GM04503 (cell line): ENCODE measurements at regions not wholly inside any gene's neighbourhood (a gene's known extent, or its start where the extent isn't known, plus 50 kb on each side); places are given as distances from the start of the nearest gene placed in this dataset.
"Not testable (repeated sequence)": the region's sequence is repeated elsewhere in the genome, so short reads cannot be mapped to it uniquely, and the experiment has no call there.

Experiments used
- DNase-seq: peaks from one replicate; pipeline ENCODE4 v3.0.0-alpha.2; 2012; ENCODE audit warnings: low read depth

DNA sequence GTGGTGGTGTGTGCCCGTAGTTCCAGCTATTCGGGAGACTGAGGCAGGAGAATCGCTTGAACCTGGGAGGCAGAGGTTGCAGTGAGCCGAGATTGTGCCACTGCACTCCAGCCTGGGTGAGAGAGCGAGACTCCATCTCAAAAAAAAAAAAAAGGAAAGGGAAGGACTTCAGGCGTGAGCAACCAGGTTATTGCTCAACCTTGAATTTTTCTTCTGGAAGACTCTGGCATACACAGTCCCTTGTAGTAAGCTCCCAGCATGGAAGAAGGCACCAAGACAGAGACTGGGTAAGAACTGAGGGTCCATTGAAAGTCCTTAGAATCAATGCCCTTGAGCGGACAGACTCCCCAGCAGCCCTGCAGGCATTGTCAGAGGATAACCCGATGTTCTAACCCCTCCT, 75.0 kb downstream of the C9orf50 start:
- not testable (repeated sequence) for DNase-seq

DNA sequence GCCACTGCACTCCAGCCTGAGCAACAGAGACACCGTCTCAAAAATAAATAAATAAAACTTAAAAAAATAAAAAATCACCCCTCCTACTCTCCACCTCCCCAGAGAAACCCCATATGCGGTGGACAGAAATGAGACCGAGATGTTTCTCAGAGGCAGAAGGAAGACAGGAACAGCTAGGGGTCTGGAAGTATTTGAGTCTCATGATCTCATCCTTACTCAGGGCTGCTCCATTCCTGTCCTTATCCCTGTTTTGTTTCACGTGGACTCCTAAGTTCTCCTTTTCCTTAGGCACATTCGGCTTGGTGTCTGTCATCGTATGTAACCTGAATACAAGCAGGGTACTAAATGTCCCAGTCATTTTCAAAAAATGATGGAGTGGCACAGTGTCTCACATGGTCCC, 76.1 kb downstream of the C9orf50 start:
- DNase-seq: no peak

DNA sequence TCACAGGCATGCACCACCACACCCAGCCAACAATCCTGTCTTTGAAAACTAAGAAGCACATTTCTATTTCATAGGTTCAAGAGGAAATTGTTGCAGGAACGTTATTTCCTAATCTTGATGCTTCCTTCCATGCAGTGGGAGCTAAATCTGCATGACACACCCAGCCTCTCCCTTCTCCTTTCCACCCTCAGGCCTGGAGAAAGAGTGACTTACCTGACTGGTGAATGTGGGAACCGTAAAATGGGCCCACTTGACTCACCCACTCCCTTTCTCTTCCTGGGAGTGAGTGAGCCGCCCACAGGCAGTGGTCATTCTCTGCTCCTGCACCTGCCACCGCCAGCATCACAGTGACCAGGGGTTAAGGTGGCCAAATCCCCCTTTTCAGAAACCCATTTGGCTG, 78.2 kb downstream of the C9orf50 start:
- no peak for DNase-seq

DNA sequence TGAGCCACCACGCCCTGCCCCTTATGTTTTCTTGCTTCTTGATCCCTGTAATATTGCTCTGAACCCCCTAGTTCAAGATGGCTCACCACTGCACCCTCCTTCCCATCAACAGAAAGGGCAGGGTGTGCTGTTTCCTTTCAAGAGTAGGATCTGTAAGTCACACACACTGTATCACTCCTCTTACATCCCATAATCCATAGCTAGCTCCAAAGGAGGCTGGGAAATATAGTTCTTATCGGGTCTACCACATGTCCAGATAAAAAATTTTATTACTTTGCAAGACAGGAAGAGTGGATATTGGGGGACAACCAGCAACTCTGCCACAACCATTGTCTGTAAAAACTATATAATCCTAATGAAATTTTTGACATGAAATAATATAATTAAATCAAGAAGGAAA, 79.6 kb downstream of the C9orf50 start:
- no peak for DNase-seq

DNA sequence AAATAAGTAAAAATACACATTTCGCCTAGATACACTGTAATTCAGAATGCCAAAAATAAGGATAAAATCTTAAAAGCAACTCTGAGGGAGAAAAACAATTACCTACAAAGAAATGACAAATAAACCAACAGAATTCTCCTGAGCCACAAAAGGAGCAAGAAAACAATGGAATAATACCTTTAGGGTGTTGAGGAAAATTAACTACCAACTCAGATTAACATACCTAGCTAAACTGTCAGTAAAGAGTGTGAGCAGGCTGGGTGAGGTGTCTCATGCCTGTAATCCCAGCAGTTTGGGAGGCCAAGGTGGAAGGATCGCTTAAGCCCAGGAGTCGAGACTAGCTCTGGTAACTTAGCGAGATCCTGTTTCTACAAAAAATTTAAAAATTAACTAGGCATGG, 81.5 kb downstream of the C9orf50 start:
- DNase-seq: no peak

DNA sequence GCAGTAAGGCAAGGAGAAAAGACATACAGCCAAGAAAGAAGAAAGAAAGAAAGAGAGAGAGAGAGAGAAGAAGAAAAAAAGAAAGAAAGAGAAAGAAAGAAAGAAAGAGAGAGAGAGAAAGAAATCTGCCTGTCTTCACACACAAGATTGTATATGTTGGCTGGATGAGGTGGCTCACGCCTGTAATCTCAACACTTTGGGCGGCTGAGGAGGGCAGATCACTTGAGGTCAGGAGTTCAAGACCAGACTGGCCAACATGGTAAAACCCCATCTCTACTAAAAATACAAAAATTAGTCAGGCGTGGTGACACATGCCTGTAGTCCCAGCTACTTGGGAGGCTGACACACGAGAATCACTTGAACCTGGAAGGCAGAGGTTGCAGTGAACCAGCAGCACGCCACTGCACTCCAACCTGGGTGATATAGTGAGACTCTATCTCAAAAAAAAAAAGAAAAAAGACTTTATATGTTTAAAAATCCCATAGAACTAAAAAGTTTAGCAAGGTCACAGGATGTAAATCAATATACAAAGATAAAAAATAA, 89.0 kb downstream of the C9orf50 start:
- DNase-seq: not testable (repeated sequence)

DNA sequence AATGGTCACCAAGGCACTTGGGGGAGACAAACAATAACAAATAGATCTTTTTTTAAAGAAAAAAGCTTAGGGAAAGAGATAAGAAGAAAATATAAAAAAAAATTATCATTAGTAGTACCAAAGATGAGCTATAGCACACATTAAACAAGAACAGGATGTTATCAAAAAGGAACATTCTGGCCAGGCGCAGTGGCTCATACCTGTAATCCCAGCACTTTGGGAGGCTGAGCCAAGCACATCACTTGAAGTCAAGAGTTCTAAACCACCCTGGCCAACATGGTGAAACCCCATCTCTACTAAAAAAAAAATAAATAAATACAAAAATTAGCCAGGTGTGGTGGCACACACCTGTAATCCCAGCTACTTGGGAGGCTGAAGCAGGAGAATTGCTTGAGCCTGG, 92.9 kb downstream of the C9orf50 start:
- DNase-seq: not testable (repeated sequence)

DNA sequence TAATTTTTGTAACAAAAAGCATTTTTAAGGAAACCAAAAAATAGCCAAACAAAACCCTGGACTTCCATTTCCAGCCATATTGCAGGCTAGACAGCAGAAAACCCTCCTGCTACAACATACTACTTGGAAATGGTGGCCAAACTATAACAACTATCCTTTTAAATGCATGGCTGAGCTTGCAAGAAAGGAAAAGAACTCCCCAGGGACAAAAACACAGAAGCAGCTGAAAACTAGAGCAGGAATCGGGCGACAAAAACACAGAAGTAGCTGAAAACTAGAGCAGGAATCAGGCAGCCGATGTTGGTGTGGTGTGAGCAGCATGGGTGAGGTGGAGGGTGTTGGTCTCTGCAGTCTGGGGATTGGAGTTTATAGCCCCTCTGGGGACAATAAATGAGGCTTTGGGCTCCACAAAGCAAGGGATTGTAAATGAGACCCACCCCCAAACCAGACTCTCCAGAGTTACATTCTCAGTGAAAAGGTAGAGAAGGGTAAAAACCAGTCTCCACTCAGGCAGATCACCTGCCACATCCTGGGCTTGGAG, 95.2 kb downstream of the C9orf50 start:
- DNase-seq: no peak

DNA sequence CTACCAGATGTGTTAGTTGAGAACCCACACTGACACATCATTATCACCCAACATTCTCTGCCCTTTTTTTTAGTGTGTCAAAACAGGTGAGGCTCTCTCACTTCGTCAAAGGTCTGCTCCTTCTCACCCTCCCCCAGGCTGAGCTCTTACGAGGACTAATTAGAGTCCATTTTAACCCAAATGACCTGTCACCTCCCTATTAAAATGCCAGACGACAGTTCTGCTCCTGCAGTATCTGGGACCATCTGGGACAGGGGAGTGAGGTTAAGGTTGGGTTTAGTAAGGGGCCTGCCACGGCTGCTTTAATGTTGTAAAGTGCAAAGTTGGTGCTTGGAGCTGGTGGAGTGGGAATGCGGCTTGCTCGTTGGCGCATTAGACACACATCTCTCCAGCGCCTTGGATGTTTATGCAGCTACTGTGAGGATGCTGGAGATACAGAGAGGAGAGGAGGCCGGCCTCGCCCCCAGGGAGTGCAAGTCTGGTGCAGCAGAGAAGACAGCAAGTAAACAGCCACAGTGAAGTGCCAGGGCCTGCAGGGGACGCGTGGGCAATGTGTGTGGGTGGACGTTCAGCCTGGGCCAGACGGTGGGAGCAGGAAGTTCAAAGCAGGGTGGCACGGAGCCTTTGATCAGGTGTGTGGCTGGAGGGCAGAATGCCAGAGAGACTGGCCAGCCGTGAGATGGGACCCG, 96.2 kb downstream of the C9orf50 start:
- DNase-seq: no peak

DNA sequence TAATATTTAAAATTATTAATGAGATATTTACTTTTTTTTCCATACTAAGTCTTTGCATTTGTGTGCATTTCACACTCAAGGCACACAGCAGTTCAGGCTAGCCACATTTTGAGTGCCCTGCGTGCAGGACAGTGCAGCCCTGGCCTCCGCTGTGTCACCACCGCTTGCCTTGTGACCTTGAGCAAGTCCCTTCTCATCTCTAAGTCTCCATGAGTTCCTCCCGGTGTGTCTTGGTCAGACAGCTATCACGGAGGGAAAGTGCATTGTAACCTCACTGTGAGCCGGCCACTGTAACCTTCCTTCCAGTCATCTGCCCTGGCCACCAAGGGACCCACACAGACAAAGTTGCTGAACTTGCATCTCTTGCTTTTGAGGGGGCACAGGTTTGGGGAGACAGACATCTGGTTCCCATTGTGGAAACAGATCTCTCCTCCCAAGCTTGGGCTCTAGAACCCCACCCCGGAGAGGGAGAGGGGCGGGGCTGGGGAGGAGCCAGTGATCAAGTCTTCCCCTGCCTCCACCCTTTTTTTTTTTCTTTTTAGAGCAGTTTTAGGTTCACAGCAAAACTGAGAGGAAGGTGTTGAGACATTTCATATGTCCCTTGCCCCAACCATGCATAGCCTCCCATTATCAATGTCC, 96.8 kb downstream of the C9orf50 start:
- DNase-seq: no peak

DNA sequence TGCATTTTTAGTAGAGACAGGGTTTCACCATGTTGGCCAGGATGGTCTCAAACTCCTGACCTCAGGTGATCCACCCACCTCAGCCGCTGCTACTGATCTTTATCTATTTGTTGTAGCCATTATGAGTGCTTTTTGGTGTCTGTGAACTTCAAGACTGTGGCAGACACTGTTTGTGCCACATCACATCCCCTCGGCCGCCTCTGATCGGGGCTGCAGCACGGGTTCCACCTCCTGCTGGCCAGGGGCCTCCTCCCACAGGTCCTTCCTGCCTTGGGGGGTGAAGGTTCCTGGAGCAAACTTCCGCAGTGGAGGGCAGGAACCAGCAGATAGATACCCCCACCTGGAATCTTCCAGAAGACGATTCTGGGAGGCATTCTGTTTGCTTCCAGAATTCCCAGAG, 98.5 kb downstream of the C9orf50 start:
- no peak for DNase-seq

DNA sequence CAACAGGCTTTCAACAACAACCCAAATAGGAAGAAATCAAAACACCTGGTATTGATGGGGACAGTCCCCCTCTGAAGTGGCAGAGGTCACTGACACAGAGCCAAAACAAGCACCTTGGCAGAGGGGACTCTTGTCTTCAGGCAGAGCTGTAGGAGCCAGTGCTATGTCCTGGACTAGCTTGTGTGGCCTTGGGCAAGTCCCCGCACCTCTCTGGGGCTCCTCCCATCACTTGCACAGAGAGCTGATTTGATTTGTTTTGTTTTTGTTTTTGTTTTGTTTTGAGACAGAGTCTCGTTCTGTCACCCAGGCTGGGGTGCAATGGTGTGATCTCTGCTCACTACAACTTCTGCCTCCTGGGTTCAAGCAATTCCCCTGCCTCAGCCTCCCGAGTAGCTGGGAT, 100.8 kb downstream of the C9orf50 start:
- DNase-seq: no peak

DNA sequence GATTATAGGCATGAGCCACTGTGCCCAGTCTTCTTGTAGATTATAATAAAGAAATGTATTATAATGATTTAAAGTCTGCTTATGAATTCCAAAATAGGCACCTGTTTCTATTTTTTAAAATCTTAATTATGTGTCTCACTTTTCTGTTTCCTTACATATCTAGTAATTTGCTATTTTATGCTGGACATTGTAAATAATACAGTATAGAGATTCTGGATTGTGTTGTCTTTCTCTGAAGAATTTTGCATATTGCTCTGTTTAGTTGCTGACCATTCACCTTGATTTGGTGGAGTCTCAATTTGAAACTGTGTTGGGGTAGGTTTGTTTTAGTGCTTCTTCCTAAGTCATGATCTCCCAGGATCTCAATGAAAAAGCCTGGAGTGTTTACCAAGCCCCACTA, 102.8 kb downstream of the C9orf50 start:
- no peak for DNase-seq

DNA sequence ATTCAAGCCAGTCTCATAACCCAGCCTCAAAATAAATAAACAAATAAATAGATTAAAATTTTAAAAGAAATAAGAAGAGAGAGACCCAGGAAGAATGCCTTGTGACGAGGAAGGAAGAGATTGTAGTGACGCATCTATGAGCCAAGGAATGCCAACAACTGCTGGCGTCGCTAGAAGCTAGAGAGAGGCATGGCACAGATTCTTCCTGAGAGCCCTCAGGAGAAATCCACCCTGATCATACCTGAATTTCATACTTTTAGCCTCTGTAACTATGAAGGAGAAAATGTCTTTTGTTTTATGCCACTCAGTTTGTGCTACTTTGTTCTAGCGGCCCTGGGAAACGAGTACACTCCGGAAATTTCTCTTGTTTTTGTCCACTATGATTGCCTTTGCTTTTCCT, 103.9 kb downstream of the C9orf50 start:
- DNase-seq: no peak

DNA sequence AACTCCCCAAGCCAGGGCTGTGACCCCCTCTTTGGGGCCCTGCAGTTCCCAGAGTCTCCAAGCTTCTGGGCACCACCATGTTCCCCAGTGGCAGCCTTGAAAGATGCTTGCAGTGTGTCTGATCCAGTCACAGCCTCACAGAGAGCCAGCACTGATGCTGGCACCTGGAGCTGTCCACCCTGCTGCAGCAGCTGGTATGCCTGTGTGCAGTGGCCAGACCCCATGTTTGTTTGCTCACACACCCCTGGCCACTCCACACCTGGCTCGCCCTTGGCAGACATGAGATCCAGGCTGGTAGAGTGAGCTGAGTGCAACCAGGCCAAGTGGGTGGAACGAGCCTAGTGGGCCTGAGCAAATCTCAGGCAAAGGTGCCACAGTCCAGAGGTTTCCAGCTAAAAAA, 106.0 kb downstream of the C9orf50 start:
- no peak for DNase-seq

DNA sequence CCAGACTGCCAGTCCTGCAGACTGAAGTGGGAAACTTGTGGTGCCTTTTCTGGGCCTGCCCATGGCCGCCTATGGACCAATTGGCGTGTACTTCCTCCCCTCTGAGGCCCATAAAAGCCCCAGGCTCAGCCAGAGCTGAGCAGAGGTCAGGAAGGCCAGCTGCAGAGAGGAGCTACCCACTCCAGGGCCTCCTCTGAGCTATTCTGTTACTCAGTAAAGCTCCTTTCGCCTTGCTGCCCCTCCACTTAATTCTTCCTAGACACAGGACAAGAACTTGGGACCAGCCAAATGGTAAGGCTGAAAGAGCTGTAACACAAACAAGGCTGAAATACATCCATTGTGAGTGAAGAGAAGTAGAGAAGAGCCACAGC, 106.4 kb downstream of the C9orf50 start:
- no peak for DNase-seq

DNA sequence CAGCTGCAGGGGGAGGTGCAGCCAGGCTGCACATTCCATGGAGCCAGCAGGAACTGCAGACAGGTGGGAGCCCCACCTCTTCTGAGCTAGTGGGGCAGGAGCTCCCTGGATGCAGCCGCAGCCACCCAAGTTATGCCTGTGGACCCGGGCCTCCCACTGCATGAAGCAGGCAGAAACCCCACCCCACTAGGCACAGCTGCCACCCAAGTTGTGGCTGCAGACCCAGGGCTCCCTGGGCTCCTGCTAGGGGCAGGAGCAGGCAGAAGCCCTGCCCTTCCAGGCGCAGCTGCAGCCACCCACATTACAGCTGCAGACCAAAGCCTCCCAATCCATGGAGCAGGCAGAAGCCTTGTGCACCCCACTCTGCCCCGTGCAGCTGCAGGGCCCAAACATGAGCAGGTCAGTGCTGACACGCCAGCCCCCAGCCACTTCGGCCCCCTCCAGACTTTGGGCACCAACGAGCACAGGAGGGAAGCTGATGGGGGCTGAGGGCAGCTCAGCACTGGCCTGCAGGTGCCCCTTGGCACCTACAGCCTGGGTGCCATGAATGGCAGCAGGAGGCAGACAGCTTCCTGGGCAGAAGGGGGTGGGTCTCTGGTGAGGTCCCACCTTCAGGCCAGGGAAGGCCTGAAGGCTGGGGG, 106.9 kb downstream of the C9orf50 start:
- no peak for DNase-seq

DNA sequence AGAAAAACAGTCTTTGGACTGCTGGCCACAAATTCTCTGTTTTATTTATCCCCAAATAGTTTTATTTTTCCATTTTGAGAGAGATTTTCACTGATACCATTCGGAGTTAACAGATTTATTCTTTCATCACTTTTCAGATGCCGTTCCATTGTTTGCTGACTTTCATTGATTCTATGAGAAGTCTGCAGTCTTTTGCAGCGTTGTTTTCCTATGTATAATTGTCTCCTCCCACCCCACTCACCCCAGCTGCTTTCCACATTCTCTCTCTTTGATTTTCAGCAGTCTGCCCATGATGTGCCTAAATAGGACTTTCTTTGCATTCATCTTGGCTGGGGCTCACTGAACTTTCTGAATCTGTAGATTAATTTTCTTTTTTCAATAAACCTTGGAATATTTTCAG, 107.6 kb downstream of the C9orf50 start:
- DNase-seq: no peak

DNA sequence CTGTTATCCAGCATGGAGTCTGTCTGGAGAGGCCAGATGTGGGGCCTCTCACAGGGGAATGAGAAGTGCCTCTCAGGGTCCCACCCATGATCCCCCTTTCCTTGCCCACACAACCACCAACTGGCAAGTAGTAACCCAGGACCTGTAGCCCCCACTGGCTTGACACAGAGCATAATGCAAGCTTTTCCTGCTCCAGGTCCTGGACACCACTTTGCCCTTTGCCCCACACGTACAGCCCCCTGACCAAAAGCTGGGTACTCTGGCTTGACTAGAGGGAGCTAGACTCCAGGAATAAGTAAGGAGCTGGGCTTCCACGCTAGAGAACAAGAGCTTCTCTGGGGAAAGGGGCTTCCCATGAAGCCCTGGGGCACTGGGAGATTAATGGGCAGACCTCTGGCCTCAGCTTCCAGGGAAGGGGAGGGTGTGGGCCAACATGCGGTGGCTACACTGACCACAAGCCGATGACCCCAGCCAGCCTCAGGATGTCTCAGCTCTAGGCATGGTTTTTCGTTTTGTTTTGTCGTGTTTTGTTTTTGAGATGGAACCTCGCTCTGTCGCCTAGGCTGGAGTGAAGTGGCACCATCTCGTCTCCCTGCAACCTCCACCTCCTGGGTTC, 109.5 kb downstream of the C9orf50 start:
- DNase-seq: no peak

DNA sequence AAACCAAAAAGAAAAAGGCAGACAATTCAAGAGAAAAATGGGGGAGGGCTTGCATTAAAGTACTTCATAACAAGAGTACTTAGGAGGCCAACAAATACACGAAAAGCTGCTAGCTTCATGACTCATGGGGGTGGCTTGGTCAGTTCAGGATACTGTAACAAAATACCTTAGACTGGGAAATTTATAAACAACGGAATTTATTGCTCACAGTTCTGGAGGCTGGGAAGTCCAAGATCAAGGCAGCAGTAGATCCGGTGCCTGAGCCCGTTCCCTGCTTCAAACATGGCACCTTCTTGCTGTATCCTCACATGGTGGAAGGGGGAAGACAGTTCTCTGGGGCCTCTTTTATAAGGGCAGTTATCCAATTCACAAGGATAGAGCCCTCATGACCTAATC, 111.4 kb downstream of the C9orf50 start:
- DNase-seq: no peak

DNA sequence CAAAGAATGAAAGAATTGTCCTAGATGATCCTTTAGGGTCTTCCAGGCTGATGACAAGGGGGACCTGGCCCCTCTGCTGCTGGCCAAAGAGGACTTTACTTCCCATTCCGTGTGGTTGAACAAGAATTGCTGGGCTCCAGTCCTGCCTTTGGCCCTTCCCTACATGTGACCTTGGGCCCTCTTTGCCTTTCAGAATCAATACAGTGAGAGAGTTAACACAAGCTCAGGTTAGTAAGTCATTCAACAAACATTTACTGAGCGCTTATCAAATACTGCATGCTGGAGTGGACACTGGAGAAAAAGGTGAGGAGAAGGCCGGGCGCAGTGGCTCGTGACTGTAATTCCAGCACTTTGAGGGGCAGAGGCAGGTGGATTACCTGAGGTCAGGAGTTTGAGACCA, 113.1 kb downstream of the C9orf50 start:
- DNase-seq: no peak

DNA sequence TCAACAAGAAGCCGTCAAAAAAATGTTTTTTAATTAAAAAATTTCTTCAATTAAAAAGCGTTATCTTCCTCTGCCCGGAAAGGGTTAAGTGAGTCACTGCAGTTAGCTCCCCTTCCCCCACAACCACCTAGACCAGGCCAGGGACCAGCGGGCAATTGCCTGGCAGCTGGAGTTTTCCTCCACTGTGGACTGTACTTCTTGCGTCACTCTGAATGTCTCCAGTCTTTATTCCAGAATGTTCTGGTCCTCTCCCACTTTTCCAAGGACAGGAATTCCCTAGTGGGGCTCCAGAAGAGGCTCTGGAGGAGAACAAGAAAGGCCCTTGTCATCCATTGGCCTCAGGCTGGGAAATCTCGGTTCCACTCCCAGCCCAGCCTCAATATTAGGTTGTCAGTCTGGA, 114.0 kb downstream of the C9orf50 start:
- no peak for DNase-seq

DNA sequence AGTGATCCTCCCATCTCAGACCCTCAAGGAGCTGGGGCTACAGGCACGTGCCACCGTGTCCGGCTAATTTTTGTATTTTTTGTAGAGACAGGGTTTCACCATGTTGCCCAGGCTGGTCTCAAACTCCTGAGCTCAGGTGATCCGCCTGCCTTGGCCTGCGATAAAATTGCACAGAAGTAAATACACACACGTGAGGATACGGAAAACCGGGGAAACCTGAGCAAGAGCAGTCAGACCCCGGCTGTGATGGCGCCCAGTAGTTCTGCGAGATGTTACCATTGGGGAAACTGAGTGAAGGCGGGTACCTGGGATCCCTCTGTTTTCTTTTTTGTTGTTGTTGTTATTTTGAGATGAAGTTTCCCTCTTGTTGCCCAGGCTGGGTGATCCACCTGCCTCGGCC, 114.9 kb downstream of the C9orf50 start:
- DNase-seq: no peak
